ENCODE measurements at regions not wholly inside any gene's neighbourhood (a gene's known extent, or its start where the extent isn't known, plus 50 kb on each side); places are given as distances from the start of the nearest gene placed in this dataset.

- Histone ChIP-seq H3K14ac (ENCODE audit: low read length) (no peak overlapping the region), H3K18ac (ENCODE audit: low read length) (no peak overlapping the region), H3K27me3 (ENCODE audit: insufficient read depth, low read length) (no peaks in the 10 kb centered on the region), H2BK120ac (ENCODE audit: insufficient read depth, low read length, poor library complexity) (no peak overlapping the region), H3K23ac (ENCODE audit: low read length) (no peak overlapping the region), H4K8ac (ENCODE audit: low read depth, low read length) (no peak overlapping the region), H3K79me1 (ENCODE audit: low read length) (no peaks in the 10 kb centered on the region), H2AFZ (ENCODE audit: insufficient read depth, low read length, poor library complexity) (no peak overlapping the region), H3K36me3 (ENCODE audit: control insufficient read depth in 1 of 2, insufficient read depth in 2 of 2, low read length in 2 of 2) (peaks cover 0 to 3% of the 10 kb centered on the region in 2 experiments), H2AK5ac (ENCODE audit: low read length) (no peak overlapping the region), H4K91ac (ENCODE audit: low read depth, low read length) (no peak overlapping the region), H3K4me1 (ENCODE audit: control insufficient read depth in 1 of 2, insufficient read depth in 2 of 2, low read length in 2 of 2) (no peaks in the 10 kb centered on the region), H3K9ac (ENCODE audit: low read length) (no peak overlapping the region), H2BK5ac (ENCODE audit: low read depth, low read length, poor library complexity) (no peak overlapping the region), H3K4ac (ENCODE audit: low read depth, low read length) (no peak overlapping the region), H2BK12ac (ENCODE audit: low read length) (no peak overlapping the region), H3K27ac (ENCODE audit: low read depth, low read length) (no peak overlapping the region), H3K4me3 (ENCODE audit: low read depth, low read length) (no peak overlapping the region), H4K12ac (ENCODE audit: low read depth, low read length) (no peak overlapping the region), H3K9me3 (ENCODE audit: insufficient read depth, low read depth, low read length) (peaks cover 7% of the 10 kb centered on the region), H3K4me2 (ENCODE audit: low read length) (no peak overlapping the region), H3K79me2 (ENCODE audit: control insufficient read depth, insufficient read depth, low read length, poor library complexity) (no peaks in the 10 kb centered on the region)
- DNase-seq: no peak
- no CpG with 5 or more reads among the region's 2 CpGs for WGBS (ENCODE audit: extremely low coverage, insufficient coverage, insufficient read length)
Measured at GRCh38 chr13:34086281-34086680, 268.3 kb downstream of the RFC3 start.

GRCh38 chr13:34087791-34088190, 269.8 kb downstream of the RFC3 start:
- H3K4ac ChIP-seq (ENCODE audit: low read depth, low read length): no peak overlapping the region
- no peaks in the 10 kb centered on the region for H3K79me2 ChIP-seq (ENCODE audit: control insufficient read depth, insufficient read depth, low read length, poor library complexity)
- no peak for DNase-seq
- H2BK5ac ChIP-seq (ENCODE audit: low read depth, low read length, poor library complexity): no peak overlapping the region
- no peak overlapping the region for H3K9ac ChIP-seq (ENCODE audit: low read length)
- H4K91ac ChIP-seq (ENCODE audit: low read depth, low read length): no peak overlapping the region
- H2BK120ac ChIP-seq (ENCODE audit: insufficient read depth, low read length, poor library complexity): no peak overlapping the region
- WGBS (ENCODE audit: extremely low coverage, insufficient coverage, insufficient read length): no CpG with 5 or more reads among the region's 4 CpGs
- H3K23ac ChIP-seq (ENCODE audit: low read length): no peak overlapping the region
- H3K27me3 ChIP-seq (ENCODE audit: insufficient read depth, low read length): no peaks in the 10 kb centered on the region
- H2AK5ac ChIP-seq (ENCODE audit: low read length): no peak overlapping the region
- no peak overlapping the region for H2AFZ ChIP-seq (ENCODE audit: insufficient read depth, low read length, poor library complexity)
- peaks cover 7% of the 10 kb centered on the region for H3K9me3 ChIP-seq (ENCODE audit: insufficient read depth, low read depth, low read length)
- no peaks in the 10 kb centered on the region for H3K4me1 ChIP-seq (ENCODE audit: control insufficient read depth in 1 of 2, insufficient read depth in 2 of 2, low read length in 2 of 2)
- no peak overlapping the region for H4K8ac ChIP-seq (ENCODE audit: low read depth, low read length)
- no peak overlapping the region for H4K12ac ChIP-seq (ENCODE audit: low read depth, low read length)
- H3K4me2 ChIP-seq (ENCODE audit: low read length): no peak overlapping the region
- H3K4me3 ChIP-seq (ENCODE audit: low read depth, low read length): no peak overlapping the region
- H3K27ac ChIP-seq (ENCODE audit: low read depth, low read length): no peak overlapping the region
- no peak overlapping the region for H2BK12ac ChIP-seq (ENCODE audit: low read length)
- H3K14ac ChIP-seq (ENCODE audit: low read length): no peak overlapping the region
- H3K18ac ChIP-seq (ENCODE audit: low read length): no peak overlapping the region
- no peaks in the 10 kb centered on the region for H3K79me1 ChIP-seq (ENCODE audit: low read length)
- peaks cover 0 to 3% of the 10 kb centered on the region in 2 experiments for H3K36me3 ChIP-seq (ENCODE audit: control insufficient read depth in 1 of 2, insufficient read depth in 2 of 2, low read length in 2 of 2)

GRCh38 chr13:34103854-34104253, 285.9 kb downstream of the RFC3 start:
- no peak overlapping the region for H3K18ac ChIP-seq (ENCODE audit: low read length)
- no peak overlapping the region for H4K8ac ChIP-seq (ENCODE audit: low read depth, low read length)
- no peaks in the 10 kb centered on the region for H3K9me3 ChIP-seq (ENCODE audit: insufficient read depth, low read depth, low read length)
- no peak overlapping the region for H4K12ac ChIP-seq (ENCODE audit: low read depth, low read length)
- H4K91ac ChIP-seq (ENCODE audit: low read depth, low read length): no peak overlapping the region
- no peak overlapping the region for H3K4me3 ChIP-seq (ENCODE audit: low read depth, low read length)
- no peaks in the 10 kb centered on the region for H3K27me3 ChIP-seq (ENCODE audit: insufficient read depth, low read length)
- no peak overlapping the region for H2AK5ac ChIP-seq (ENCODE audit: low read length)
- no peak overlapping the region for H3K4ac ChIP-seq (ENCODE audit: low read depth, low read length)
- H3K79me1 ChIP-seq (ENCODE audit: low read length): no peaks in the 10 kb centered on the region
- H2BK12ac ChIP-seq (ENCODE audit: low read length): no peak overlapping the region
- H3K14ac ChIP-seq (ENCODE audit: low read length): no peak overlapping the region
- H2BK120ac ChIP-seq (ENCODE audit: insufficient read depth, low read length, poor library complexity): no peak overlapping the region
- WGBS (ENCODE audit: extremely low coverage, insufficient coverage, insufficient read length): no CpG with 5 or more reads among the region's 4 CpGs
- no peaks in the 10 kb centered on the region for H3K36me3 ChIP-seq (ENCODE audit: control insufficient read depth in 1 of 2, insufficient read depth in 2 of 2, low read length in 2 of 2)
- no peak for DNase-seq
- no peak overlapping the region for H3K4me2 ChIP-seq (ENCODE audit: low read length)
- no peak overlapping the region for H3K9ac ChIP-seq (ENCODE audit: low read length)
- H2BK5ac ChIP-seq (ENCODE audit: low read depth, low read length, poor library complexity): no peak overlapping the region
- H3K27ac ChIP-seq (ENCODE audit: low read depth, low read length): no peak overlapping the region
- no peak overlapping the region for H3K23ac ChIP-seq (ENCODE audit: low read length)
- no peak overlapping the region for H2AFZ ChIP-seq (ENCODE audit: insufficient read depth, low read length, poor library complexity)
- no peaks in the 10 kb centered on the region for H3K4me1 ChIP-seq (ENCODE audit: control insufficient read depth in 1 of 2, insufficient read depth in 2 of 2, low read length in 2 of 2)
- H3K79me2 ChIP-seq (ENCODE audit: control insufficient read depth, insufficient read depth, low read length, poor library complexity): no peaks in the 10 kb centered on the region

GRCh38 chr13:34104853-34105252, 286.9 kb downstream of the RFC3 start:
- Histone ChIP-seq H2AK5ac (ENCODE audit: low read length) (no peak overlapping the region), H2BK5ac (ENCODE audit: low read depth, low read length, poor library complexity) (no peak overlapping the region), H3K27ac (ENCODE audit: low read depth, low read length) (no peak overlapping the region), H3K4ac (ENCODE audit: low read depth, low read length) (no peak overlapping the region), H2BK12ac (ENCODE audit: low read length) (no peak overlapping the region), H2AFZ (ENCODE audit: insufficient read depth, low read length, poor library complexity) (no peak overlapping the region), H3K9me3 (ENCODE audit: insufficient read depth, low read depth, low read length) (no peaks in the 10 kb centered on the region), H3K79me1 (ENCODE audit: low read length) (no peaks in the 10 kb centered on the region), H3K18ac (ENCODE audit: low read length) (no peak overlapping the region), H3K23ac (ENCODE audit: low read length) (no peak overlapping the region), H2BK120ac (ENCODE audit: insufficient read depth, low read length, poor library complexity) (no peak overlapping the region), H3K4me1 (ENCODE audit: control insufficient read depth in 1 of 2, insufficient read depth in 2 of 2, low read length in 2 of 2) (no peaks in the 10 kb centered on the region), H4K12ac (ENCODE audit: low read depth, low read length) (no peak overlapping the region), H3K79me2 (ENCODE audit: control insufficient read depth, insufficient read depth, low read length, poor library complexity) (no peaks in the 10 kb centered on the region), H3K14ac (ENCODE audit: low read length) (no peak overlapping the region), H3K27me3 (ENCODE audit: insufficient read depth, low read length) (no peaks in the 10 kb centered on the region), H4K8ac (ENCODE audit: low read depth, low read length) (no peak overlapping the region), H3K36me3 (ENCODE audit: control insufficient read depth in 1 of 2, insufficient read depth in 2 of 2, low read length in 2 of 2) (no peaks in the 10 kb centered on the region), H3K4me3 (ENCODE audit: low read depth, low read length) (no peak overlapping the region), H3K9ac (ENCODE audit: low read length) (no peak overlapping the region), H3K4me2 (ENCODE audit: low read length) (no peak overlapping the region), H4K91ac (ENCODE audit: low read depth, low read length) (no peak overlapping the region)
- no peak for DNase-seq
- no CpG with 5 or more reads among the region's 4 CpGs for WGBS (ENCODE audit: extremely low coverage, insufficient coverage, insufficient read length)

Measured in trophoblast cell (in vitro differentiated cells and primary cell).